ENCODE measurements at regions not wholly inside any gene's neighbourhood (a gene's known extent, or its start where the extent isn't known, plus 50 kb on each side); places are given as distances from the start of the nearest gene placed in this dataset.

GRCh38 chr21:15171546-15171945 lies 106.7 kb upstream of the NRIP1 start:
- no peak overlapping the region for H3K4me3 Mint-ChIP-seq
- no peaks in the 10 kb centered on the region for H3K36me3 Mint-ChIP-seq
- no peaks in the 10 kb centered on the region for H3K9me3 Mint-ChIP-seq
- H3K27ac Mint-ChIP-seq: no peak overlapping the region
- H3K27me3 Mint-ChIP-seq: peaks cover 3% of the 10 kb centered on the region
- H3K4me1 Mint-ChIP-seq: no peaks in the 10 kb centered on the region
- ATAC-seq: no peak

DNA sequence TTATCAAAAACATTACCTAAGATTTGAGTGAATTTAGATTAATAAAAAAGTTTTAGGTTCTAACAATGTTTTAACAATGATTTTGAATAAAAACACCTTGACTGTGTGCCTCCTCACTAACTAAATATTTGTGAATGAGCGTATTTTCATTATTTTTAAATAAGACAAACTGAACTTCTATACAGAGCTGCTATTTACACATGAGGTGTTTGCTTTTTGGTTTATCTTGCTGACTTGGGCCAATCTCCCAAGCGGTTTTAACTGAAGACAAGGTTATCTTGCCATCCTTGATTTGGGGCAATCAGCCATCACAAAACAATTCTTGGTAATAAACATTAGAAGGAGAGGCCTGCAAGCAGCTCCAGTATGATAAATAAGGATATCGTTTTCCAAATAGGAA lies 108.2 kb upstream of the NRIP1 start:
- ATAC-seq: no peak
- no peaks in the 10 kb centered on the region for H3K36me3 Mint-ChIP-seq
- no peaks in the 10 kb centered on the region for H3K27me3 Mint-ChIP-seq
- no peak overlapping the region for H3K4me3 Mint-ChIP-seq
- no peaks in the 10 kb centered on the region for H3K9me3 Mint-ChIP-seq
- H3K27ac Mint-ChIP-seq: no peak overlapping the region
- H3K4me1 Mint-ChIP-seq: no peaks in the 10 kb centered on the region

DNA sequence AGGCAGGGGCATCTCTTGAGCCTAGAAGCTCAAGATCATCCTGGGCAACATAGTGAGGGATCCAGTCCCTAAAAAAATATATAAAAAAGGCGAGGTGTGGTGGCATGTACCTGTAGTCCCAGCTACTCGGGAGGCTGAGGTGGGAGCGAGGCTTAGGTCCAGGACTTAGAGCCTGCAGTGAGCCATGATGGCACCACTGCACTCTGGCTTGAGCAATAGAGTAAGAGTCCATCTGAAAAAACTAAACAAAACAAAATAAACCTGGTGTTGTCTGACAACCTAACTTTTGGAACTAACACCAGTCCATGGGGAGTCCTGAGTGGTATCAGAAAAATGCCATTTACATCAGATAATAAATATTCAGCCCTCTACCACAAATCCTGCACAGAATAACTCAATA lies 110.1 kb upstream of the NRIP1 start:
- Mint-ChIP-seq H3K27ac (no peak overlapping the region), H3K9me3 (no peaks in the 10 kb centered on the region), H3K36me3 (no peaks in the 10 kb centered on the region), H3K4me1 (no peaks in the 10 kb centered on the region), H3K4me3 (no peak overlapping the region), H3K27me3 (no peaks in the 10 kb centered on the region)
- no peak for ATAC-seq

GRCh38 chr21:15182731-15183130 lies 117.9 kb upstream of the NRIP1 start:
- H3K9me3 Mint-ChIP-seq: no peaks in the 10 kb centered on the region
- no peak overlapping the region for H3K4me3 Mint-ChIP-seq
- H3K36me3 Mint-ChIP-seq: no peaks in the 10 kb centered on the region
- ATAC-seq: no peak
- no peaks in the 10 kb centered on the region for H3K4me1 Mint-ChIP-seq
- no peak overlapping the region for H3K27ac Mint-ChIP-seq
- H3K27me3 Mint-ChIP-seq: peaks cover 8% of the 10 kb centered on the region

GRCh38 chr21:15183813-15184257 lies 119.0 kb upstream of the NRIP1 start:
- H3K36me3 Mint-ChIP-seq: no peaks in the 10 kb centered on the region
- ATAC-seq: no peak
- peaks cover 2% of the 10 kb centered on the region for H3K9me3 Mint-ChIP-seq
- no peak overlapping the region for H3K4me3 Mint-ChIP-seq
- H3K27ac Mint-ChIP-seq: no peak overlapping the region
- H3K27me3 Mint-ChIP-seq: peaks cover 8% of the 10 kb centered on the region
- H3K4me1 Mint-ChIP-seq: no peaks in the 10 kb centered on the region

- H3K27me3 Mint-ChIP-seq: peaks cover 8% of the 10 kb centered on the region
- no peak for ATAC-seq
- H3K4me1 Mint-ChIP-seq: no peaks in the 10 kb centered on the region
- no peaks in the 10 kb centered on the region for H3K36me3 Mint-ChIP-seq
- H3K4me3 Mint-ChIP-seq: no peak overlapping the region
- H3K9me3 Mint-ChIP-seq: peaks cover 2% of the 10 kb centered on the region
- H3K27ac Mint-ChIP-seq: no peak overlapping the region
These were observed 125.6 kb upstream of the NRIP1 start for GRCh38 chr21:15190412-15190811.

DNA sequence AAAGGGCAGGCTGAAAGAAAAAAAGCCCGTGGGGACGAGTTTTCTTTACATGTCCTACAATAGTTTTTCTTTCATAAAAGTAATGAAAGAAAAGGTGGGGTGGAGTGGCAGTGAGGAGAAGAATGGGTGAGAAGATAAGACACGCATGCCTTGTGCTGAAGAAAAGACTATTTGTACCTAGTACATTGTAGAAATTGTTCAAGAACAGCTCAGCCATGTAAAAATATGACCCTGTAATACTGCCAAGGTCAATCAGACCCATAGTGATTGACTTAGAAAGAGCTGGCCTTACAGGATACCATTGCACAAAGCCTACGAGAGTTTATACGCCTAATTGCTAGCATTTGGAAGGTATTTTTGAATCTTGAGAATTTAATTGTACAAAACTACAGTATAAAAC lies 126.0 kb upstream of the NRIP1 start:
- Mint-ChIP-seq H3K4me1 (no peaks in the 10 kb centered on the region), H3K27ac (no peak overlapping the region), H3K36me3 (no peaks in the 10 kb centered on the region), H3K9me3 (peaks cover 2% of the 10 kb centered on the region), H3K27me3 (peaks cover 8% of the 10 kb centered on the region), H3K4me3 (no peak overlapping the region)
- no peak for ATAC-seq

GRCh38 chr21:15191342-15191741 lies 126.5 kb upstream of the NRIP1 start:
- no peaks in the 10 kb centered on the region for H3K36me3 Mint-ChIP-seq
- H3K4me3 Mint-ChIP-seq: no peak overlapping the region
- no peak overlapping the region for H3K27ac Mint-ChIP-seq
- no peak for ATAC-seq
- peaks cover 8% of the 10 kb centered on the region for H3K27me3 Mint-ChIP-seq
- no peaks in the 10 kb centered on the region for H3K4me1 Mint-ChIP-seq
- peaks cover 2% of the 10 kb centered on the region for H3K9me3 Mint-ChIP-seq

DNA sequence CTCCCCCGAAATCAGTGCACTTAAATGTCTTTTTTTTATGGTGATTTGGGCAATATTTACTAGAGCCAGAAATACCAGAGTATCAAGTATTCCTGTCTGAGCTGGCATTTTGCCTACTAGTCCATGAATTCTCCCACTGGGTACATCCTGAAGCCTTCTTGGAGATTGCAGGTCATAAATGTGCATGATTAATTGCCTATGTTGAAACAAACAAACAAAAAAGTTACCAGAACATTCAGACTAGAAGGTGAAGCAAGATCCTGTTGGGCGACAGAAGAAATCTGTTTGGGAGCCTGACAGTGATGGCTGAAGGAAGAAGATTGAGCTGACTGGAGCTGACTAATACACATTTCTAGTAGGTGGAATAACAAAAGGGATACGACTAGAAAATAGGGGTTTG lies 127.4 kb upstream of the NRIP1 start:
- Mint-ChIP-seq H3K36me3 (no peaks in the 10 kb centered on the region), H3K9me3 (peaks cover 2% of the 10 kb centered on the region), H3K4me1 (no peaks in the 10 kb centered on the region), H3K27ac (no peak overlapping the region), H3K27me3 (peaks cover 8% of the 10 kb centered on the region), H3K4me3 (no peak overlapping the region)
- no peak for ATAC-seq

GRCh38 chr21:15193937-15194336 lies 129.1 kb upstream of the NRIP1 start:
- H3K36me3 Mint-ChIP-seq: no peaks in the 10 kb centered on the region
- peaks cover 8% of the 10 kb centered on the region for H3K27me3 Mint-ChIP-seq
- no peak for ATAC-seq
- no peaks in the 10 kb centered on the region for H3K4me1 Mint-ChIP-seq
- no peak overlapping the region for H3K4me3 Mint-ChIP-seq
- H3K27ac Mint-ChIP-seq: no peak overlapping the region
- H3K9me3 Mint-ChIP-seq: no peaks in the 10 kb centered on the region

DNA sequence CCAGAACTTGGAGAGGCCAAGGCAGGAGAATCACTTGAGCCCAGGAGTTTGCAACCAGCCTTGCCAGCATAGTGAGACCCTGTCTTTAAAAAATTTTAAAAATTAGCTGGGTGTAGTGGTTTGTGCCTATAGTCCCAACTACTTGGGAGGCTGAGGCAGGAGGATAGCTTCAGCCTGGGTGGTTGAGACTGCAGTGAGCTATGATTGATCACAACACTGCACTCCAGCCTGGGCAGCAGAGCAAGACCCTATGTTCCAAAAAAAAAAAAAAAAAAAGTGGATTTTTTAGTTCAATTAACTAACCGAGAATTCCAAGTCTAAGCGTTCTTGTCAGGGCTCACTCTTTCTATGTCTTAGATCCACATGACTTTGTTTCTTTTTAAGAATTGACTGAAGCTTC lies 130.3 kb upstream of the NRIP1 start:
- no peak for ATAC-seq
- Mint-ChIP-seq H3K27me3 (peaks cover 8% of the 10 kb centered on the region), H3K27ac (no peak overlapping the region), H3K36me3 (no peaks in the 10 kb centered on the region), H3K9me3 (no peaks in the 10 kb centered on the region), H3K4me1 (no peaks in the 10 kb centered on the region), H3K4me3 (no peak overlapping the region)

DNA sequence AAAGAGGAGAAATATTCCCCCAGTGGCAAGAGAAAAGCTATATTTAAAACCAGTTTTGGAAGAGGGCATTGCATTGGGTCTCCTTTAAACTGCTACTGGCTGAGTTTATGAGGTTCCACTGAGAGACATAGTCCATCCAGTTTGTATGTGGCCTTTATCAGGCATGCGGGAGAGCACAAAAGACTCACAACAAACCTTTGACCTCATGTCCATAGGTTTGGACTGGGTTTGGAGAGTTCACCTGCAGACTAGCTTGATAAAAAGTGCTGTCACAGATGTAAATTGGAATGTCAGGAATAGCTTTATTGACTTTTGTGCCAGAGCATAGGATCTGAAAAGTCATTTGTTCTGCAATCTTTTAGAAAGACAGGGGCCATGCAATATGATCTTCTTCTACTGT lies 131.0 kb upstream of the NRIP1 start:
- Mint-ChIP-seq H3K9me3 (no peaks in the 10 kb centered on the region), H3K36me3 (no peaks in the 10 kb centered on the region), H3K27ac (no peak overlapping the region), H3K4me3 (no peak overlapping the region), H3K27me3 (peaks cover 8% of the 10 kb centered on the region), H3K4me1 (no peaks in the 10 kb centered on the region)
- ATAC-seq: no peak

GRCh38 chr21:15197696-15198095 lies 132.9 kb upstream of the NRIP1 start:
- no peaks in the 10 kb centered on the region for H3K27me3 Mint-ChIP-seq
- no peak overlapping the region for H3K4me3 Mint-ChIP-seq
- H3K4me1 Mint-ChIP-seq: no peaks in the 10 kb centered on the region
- H3K36me3 Mint-ChIP-seq: no peaks in the 10 kb centered on the region
- ATAC-seq: no peak
- no peak overlapping the region for H3K27ac Mint-ChIP-seq
- no peaks in the 10 kb centered on the region for H3K9me3 Mint-ChIP-seq

DNA sequence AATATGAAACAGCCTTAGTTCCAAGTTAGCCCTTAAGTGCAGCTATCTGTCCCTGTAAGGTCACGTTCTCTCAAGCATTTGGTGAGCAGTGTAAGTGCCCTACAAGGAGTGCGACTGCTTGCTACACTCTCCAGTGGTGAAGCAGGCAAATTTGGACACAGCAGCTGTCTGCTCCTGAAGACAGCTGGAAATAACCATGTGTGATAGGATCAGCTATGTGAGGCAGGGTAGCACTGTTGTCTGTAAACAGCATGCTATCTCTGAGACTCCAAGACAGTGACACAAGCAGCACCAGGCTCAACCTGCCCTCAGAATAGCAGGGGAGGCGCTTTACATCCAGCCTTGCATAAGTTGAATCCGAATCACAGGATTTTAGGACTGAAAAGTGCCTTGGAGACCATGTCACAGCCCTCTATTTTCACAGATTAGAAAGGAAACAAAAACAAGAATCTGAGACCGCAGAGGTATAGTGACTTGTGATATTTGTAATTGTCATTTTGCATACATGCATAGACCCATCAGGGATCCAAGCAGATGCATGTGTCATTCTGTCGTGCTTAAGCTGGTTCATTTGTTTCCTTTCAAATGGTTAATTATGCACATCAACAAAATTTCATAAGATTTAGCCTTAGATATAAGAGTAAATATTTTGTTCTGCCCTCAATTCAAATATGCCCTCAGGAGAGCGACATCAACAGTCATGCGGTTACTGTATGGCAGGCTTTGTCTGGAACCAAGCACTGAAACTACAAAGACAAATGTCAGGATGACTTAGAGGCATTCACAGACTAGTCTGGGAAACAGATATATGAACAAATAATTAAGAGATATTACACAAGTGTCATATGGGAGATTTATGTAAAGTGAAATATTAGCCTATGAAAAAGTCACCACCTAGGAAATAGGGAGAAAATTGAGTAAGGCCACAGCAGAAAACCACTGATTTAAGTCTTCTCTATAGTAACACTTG lies 134.9 kb upstream of the NRIP1 start:
- no peaks in the 10 kb centered on the region for H3K4me1 Mint-ChIP-seq
- no peaks in the 10 kb centered on the region for H3K9me3 Mint-ChIP-seq
- H3K27me3 Mint-ChIP-seq: peaks cover 13% of the 10 kb centered on the region
- no peak overlapping the region for H3K4me3 Mint-ChIP-seq
- H3K36me3 Mint-ChIP-seq: no peaks in the 10 kb centered on the region
- ATAC-seq: no peak
- H3K27ac Mint-ChIP-seq: no peak overlapping the region

DNA sequence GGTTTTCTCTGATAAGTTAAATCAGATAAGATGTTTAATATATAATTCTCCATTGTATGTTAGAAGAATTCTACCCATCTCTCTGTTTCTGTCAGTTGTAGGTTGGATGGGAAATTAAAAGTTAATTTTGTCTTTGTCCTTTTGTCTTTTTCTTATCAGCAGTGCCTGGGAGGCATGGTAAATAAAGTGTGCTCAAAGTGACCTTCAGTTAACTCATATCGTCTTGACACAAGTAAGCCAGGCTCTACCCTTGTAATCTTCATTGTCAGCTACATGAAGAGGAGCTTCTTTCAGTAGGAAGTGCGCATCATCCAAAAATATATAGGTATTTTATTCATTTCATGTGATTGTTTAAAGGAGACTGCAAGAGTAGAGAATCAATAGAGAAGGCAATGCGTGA lies 138.9 kb upstream of the NRIP1 start:
- no peak overlapping the region for H3K4me3 Mint-ChIP-seq
- H3K27me3 Mint-ChIP-seq: peaks cover 38% of the 10 kb centered on the region
- peaks cover 13% of the 10 kb centered on the region for H3K4me1 Mint-ChIP-seq
- ATAC-seq: no peak
- H3K9me3 Mint-ChIP-seq: no peaks in the 10 kb centered on the region
- H3K36me3 Mint-ChIP-seq: no peaks in the 10 kb centered on the region
- no peak overlapping the region for H3K27ac Mint-ChIP-seq
